ENCODE measurements at regions not wholly inside any gene's neighbourhood (a gene's known extent, or its start where the extent isn't known, plus 50 kb on each side); places are given as distances from the start of the nearest gene placed in this dataset.

DNA sequence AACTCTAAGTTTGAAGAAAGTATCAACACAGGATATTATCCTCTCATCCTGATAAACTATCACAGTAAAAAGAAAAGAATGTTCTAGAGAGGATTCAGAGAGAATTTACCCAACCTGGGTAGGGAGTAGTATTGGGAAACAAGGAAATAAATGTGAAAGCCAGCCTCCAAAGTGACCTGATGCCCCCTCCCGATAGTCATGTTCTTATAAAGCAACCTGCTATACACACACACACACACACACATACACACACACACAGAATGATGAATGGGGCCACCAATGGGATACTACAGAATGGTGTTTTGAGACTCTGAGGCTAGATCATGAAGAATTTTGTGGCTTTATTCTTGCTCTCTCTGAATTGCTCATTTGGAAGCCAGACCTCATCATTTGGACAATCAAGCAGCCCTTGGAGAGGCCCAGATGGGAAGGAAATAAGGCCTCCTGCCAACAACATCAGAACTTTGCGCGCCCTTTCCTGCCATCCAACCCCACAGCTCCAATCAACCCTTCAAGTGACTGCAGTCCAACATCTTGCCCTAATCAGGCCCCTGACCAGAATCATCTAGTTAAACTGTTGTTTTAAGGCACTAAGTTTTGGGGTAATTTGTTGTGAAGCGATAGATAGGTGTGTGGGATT is 807.9 kb upstream of the ARGLU1 start:
- H3K27ac ChIP-seq (ENCODE audit: low read length): no peak overlapping the region

GRCh38 chr13:107374038-107374437 is 806.1 kb upstream of the ARGLU1 start:
- Histone ChIP-seq H4K20me1 (ENCODE audit: low read length) (no peaks in the 10 kb centered on the region), H3K27me3 (ENCODE audit: low read length) (no peaks in the 10 kb centered on the region), H3K4me1 (ENCODE audit: insufficient read depth, low read length) (peaks cover 21% of the 10 kb centered on the region; the same call in 1 of the 2 replicates), H3K36me3 (ENCODE audit: low read depth, low read length) (no peaks in the 10 kb centered on the region), H3K9me3 (ENCODE audit: low read length) (no peaks in the 10 kb centered on the region), H3K9ac (ENCODE audit: low read length) (no peak overlapping the region), H3K4me3 (ENCODE audit: low read length) (no peak overlapping the region), H2AFZ (ENCODE audit: low read length) (no peak overlapping the region), H3K9me2 (replicated peaks; ENCODE audit: low read length) (no peaks in the 10 kb centered on the region), H3K27ac (ENCODE audit: low read length) (no peak overlapping the region), H3K4me2 (ENCODE audit: low read length) (no peak overlapping the region), H3K79me2 (ENCODE audit: low read length) (no peaks in the 10 kb centered on the region), H3F3A (ENCODE audit: low read length, unreplicated experiment) (no peaks in the 10 kb centered on the region)
- BruUV-seq (replicated peaks): no TSS peak
- POLR2A ChIA-PET (ENCODE audit: unreplicated experiment): no interaction called here
- CTCF ChIA-PET: interaction anchor here (0.6 kb wide), 1 partner anchor 171 kb away, joined by 3 read pairs; no protein-coding TSS in a partner anchor
- intact Hi-C loops (cut with micrococcal nuclease): loop anchor here (5.0 kb wide), 1 partner anchor 82 kb away; no protein-coding TSS in a partner anchor
- TF ChIP-seq EZH2phosphoT487 (IDR thresholded peaks at IDR 0.05; ENCODE audit: borderline replicate concordance, low read length) (no peak), CTCF (conservative IDR thresholded peaks at IDR 0.05; ENCODE audit: low read depth, low read length) (no peak), EZH2 (IDR thresholded peaks at IDR 0.05; ENCODE audit: low read length, unreplicated experiment) (no peak)
- DNase-seq (no peak), ATAC-seq (no peak)

More for the DNA sequence above, 807.9 kb upstream of the ARGLU1 start:
- no peaks in the 10 kb centered on the region for H3K27me3 ChIP-seq (ENCODE audit: low read length)
- H3K79me2 ChIP-seq (ENCODE audit: low read length): no peaks in the 10 kb centered on the region
- H3K36me3 ChIP-seq (ENCODE audit: low read depth, low read length): no peaks in the 10 kb centered on the region
- no peaks in the 10 kb centered on the region for H4K20me1 ChIP-seq (ENCODE audit: low read length)
- ChIA-PET POLR2A (ENCODE audit: unreplicated experiment) (no interaction called here), CTCF (no interaction called here)
- no peaks in the 10 kb centered on the region for H3F3A ChIP-seq (ENCODE audit: low read length, unreplicated experiment)
- intact Hi-C loops (cut with micrococcal nuclease): no loop called here
- H3K9me2 ChIP-seq (replicated peaks; ENCODE audit: low read length): no peaks in the 10 kb centered on the region
- ATAC-seq: no peak
- H3K4me1 ChIP-seq (ENCODE audit: insufficient read depth, low read length): peaks cover 16% of the 10 kb centered on the region; the same call in 1 of the 2 replicates
- H3K9me3 ChIP-seq (ENCODE audit: low read length): no peaks in the 10 kb centered on the region
- no peak overlapping the region for H2AFZ ChIP-seq (ENCODE audit: low read length)
- no peak for DNase-seq
- H3K4me2 ChIP-seq (ENCODE audit: low read length): no peak overlapping the region
- no peak overlapping the region for H3K9ac ChIP-seq (ENCODE audit: low read length)
- no peak overlapping the region for H3K4me3 ChIP-seq (ENCODE audit: low read length)
- TF ChIP-seq EZH2phosphoT487 (IDR thresholded peaks at IDR 0.05; ENCODE audit: borderline replicate concordance, low read length) (no peak), EZH2 (IDR thresholded peaks at IDR 0.05; ENCODE audit: low read length, unreplicated experiment) (no peak), CTCF (conservative IDR thresholded peaks at IDR 0.05; ENCODE audit: low read depth, low read length) (no peak)
- no TSS peak for BruUV-seq (replicated peaks)

- H3K9ac ChIP-seq (ENCODE audit: low read length): no peak overlapping the region
- no peak overlapping the region for H3K27ac ChIP-seq (ENCODE audit: low read length)
- H2AFZ ChIP-seq (ENCODE audit: low read length): no peak overlapping the region
- no peak overlapping the region for H3K4me3 ChIP-seq (ENCODE audit: low read length)
- H3K79me2 ChIP-seq (ENCODE audit: low read length): no peaks in the 10 kb centered on the region
- H3K9me2 ChIP-seq (replicated peaks; ENCODE audit: low read length): no peaks in the 10 kb centered on the region
- H3K9me3 ChIP-seq (ENCODE audit: low read length): no peaks in the 10 kb centered on the region
- H3K4me2 ChIP-seq (ENCODE audit: low read length): peak overlapping the region; percentile 18
- ATAC-seq (peak; percentile 76), DNase-seq (peak; percentile 75)
- CTCF ChIA-PET: no interaction called here
- H3K36me3 ChIP-seq (ENCODE audit: low read depth, low read length): no peaks in the 10 kb centered on the region
- peaks cover 21% of the 10 kb centered on the region; the same call in 1 of the 2 replicates for H3K4me1 ChIP-seq (ENCODE audit: insufficient read depth, low read length)
- H4K20me1 ChIP-seq (ENCODE audit: low read length): no peaks in the 10 kb centered on the region
- POLR2A ChIA-PET (ENCODE audit: unreplicated experiment): no interaction called here
- intact Hi-C loops (cut with micrococcal nuclease): loop anchor here (1.0 to 5.0 kb wide), 7 partner anchors 81 to 782 kb away; no protein-coding TSS in a partner anchor
- no TSS peak for BruUV-seq (replicated peaks)
- H3F3A ChIP-seq (ENCODE audit: low read length, unreplicated experiment): no peaks in the 10 kb centered on the region
- TF ChIP-seq EZH2phosphoT487 (IDR thresholded peaks at IDR 0.05; ENCODE audit: borderline replicate concordance, low read length) (no peak), EZH2 (IDR thresholded peaks at IDR 0.05; ENCODE audit: low read length, unreplicated experiment) (no peak), CTCF (conservative IDR thresholded peaks at IDR 0.05; ENCODE audit: low read depth, low read length) (peak; percentile 76)
- no peaks in the 10 kb centered on the region for H3K27me3 ChIP-seq (ENCODE audit: low read length)
Measured at GRCh38 chr13:107373551-107373950, 805.6 kb upstream of the ARGLU1 start.

Measured in PC-3 (cell line).